Activated naive CD4-positive, alpha-beta T cell treated with anti-CD3 and anti-CD28 coated beads for 36 hours (primary cell): ENCODE measurements at regions not wholly inside any gene's neighbourhood (a gene's known extent, or its start where the extent isn't known, plus 50 kb on each side); places are given as distances from the start of the nearest gene placed in this dataset.

Experiments used
- CTCF ChIA-PET: fragments of 350-600 bp; sonication (Branson Sonifier 250); formaldehyde crosslinking; loops from one replicate; lab custom pipeline; 2021; ENCODE audit warnings: antibody characterized with exemption; lab: Charles Lee
- DNase-seq: peaks from one replicate; pipeline ENCODE4 v3.0.0-alpha.2; 2020
- H3K27ac Mint-ChIP-seq: one replicate; pipeline ENCODE4 v1.8.0; 2021; ENCODE audit warnings: mild to moderate bottlenecking, mixed read lengths
- H3K27me3 Mint-ChIP-seq: one replicate; pipeline ENCODE4 v1.8.0; 2021; ENCODE audit warnings: low read depth, mixed read lengths
- H3K36me3 Mint-ChIP-seq: one replicate; pipeline ENCODE4 v1.8.0; 2021; ENCODE audit warnings: low read depth, mixed read lengths
- H3K4me1 Mint-ChIP-seq: one replicate; pipeline ENCODE4 v1.8.0; 2021; ENCODE audit warnings: low read depth, mixed read lengths
- H3K4me3 Mint-ChIP-seq: one replicate; pipeline ENCODE4 v1.8.0; 2021; ENCODE audit warnings: mild to moderate bottlenecking, moderate library complexity, mixed read lengths
- H3K9me3 Mint-ChIP-seq: one replicate; pipeline ENCODE4 v1.8.0; 2021; ENCODE audit warnings: mixed read lengths
- intact Hi-C: fragments of 100-400 bp; cut with micrococcal nuclease; formaldehyde crosslinking; loops from one replicate; pipeline ENCODE4 v1.15.1; 2023

DNA sequence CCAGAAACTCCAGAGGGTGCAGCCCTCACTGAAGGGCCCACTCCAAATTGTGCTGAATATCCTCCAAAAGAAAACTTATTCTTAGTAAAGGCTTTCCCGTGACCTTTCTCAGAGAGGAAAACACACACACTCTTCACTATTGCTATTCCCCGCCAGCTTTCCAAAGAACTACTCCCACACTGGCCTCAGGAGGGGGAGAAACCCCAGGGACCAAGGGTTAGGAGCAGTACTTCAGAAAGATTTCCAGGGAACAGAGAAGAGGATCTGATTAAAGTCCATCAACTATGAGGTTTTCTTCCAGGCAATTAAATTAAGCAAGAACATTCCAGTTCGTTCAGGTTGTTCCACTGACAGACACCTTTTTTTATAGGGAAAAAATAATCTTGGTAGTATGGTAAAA lies 150.2 kb downstream of the TTC32 start:
- no peak overlapping the region for H3K4me3 Mint-ChIP-seq
- CTCF ChIA-PET: no interaction called here
- no peak for DNase-seq
- intact Hi-C loops: no loop called here
- no peak overlapping the region for H3K27ac Mint-ChIP-seq
- no peaks in the 10 kb centered on the region for H3K4me1 Mint-ChIP-seq
- peaks cover 10% of the 10 kb centered on the region for H3K27me3 Mint-ChIP-seq
- H3K36me3 Mint-ChIP-seq: no peaks in the 10 kb centered on the region
- H3K9me3 Mint-ChIP-seq: no peaks in the 10 kb centered on the region

DNA sequence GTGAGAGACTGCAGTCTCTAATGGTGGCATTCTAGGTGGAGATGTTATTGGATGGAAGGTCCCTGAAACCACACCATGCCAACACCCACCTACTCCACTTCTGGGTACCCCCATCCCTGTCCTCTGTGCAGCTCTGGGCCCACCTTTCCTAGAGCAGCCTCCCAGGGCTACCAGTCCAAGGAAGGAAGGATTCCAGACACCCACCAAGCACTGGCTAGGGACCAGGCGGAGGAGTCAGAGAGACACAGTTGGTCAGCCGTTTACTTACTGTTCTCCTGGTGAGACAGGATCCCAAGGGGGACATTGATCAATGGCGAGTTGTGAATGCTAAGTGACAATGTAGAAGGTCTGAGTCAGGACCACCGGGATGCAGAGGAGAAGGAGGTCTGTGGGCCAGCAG lies 151.6 kb downstream of the TTC32 start:
- intact Hi-C loops: no loop called here
- H3K4me3 Mint-ChIP-seq: no peak overlapping the region
- DNase-seq: no peak
- H3K27me3 Mint-ChIP-seq: peaks cover 10% of the 10 kb centered on the region
- H3K27ac Mint-ChIP-seq: no peak overlapping the region
- no peaks in the 10 kb centered on the region for H3K9me3 Mint-ChIP-seq
- no peaks in the 10 kb centered on the region for H3K36me3 Mint-ChIP-seq
- no peaks in the 10 kb centered on the region for H3K4me1 Mint-ChIP-seq
- CTCF ChIA-PET: no interaction called here

DNA sequence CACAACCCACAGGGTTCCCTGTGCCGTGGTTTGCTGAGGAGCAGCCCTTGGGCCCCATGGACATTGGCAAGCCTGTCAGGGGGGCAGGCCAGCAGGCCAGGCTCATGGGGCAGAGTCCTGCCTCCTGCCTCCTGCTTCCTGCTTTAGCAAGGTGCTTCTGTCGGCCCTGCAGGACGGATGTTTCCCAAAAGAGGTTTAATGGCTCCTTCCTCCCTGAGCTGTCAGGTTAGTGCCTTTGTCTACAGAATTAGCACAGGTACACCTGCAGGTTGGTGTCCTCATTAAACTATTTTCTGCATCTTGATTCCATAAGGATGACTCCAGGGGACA lies 152.3 kb downstream of the TTC32 start:
- Mint-ChIP-seq H3K9me3 (no peaks in the 10 kb centered on the region), H3K4me1 (no peaks in the 10 kb centered on the region), H3K27ac (no peak overlapping the region), H3K36me3 (no peaks in the 10 kb centered on the region), H3K4me3 (no peak overlapping the region), H3K27me3 (peaks cover 10% of the 10 kb centered on the region)
- DNase-seq: no peak
- intact Hi-C loops: loop anchor here (10.0 kb wide), 1 partner anchor 385 kb away; no protein-coding TSS in a partner anchor
- CTCF ChIA-PET: no interaction called here

DNA sequence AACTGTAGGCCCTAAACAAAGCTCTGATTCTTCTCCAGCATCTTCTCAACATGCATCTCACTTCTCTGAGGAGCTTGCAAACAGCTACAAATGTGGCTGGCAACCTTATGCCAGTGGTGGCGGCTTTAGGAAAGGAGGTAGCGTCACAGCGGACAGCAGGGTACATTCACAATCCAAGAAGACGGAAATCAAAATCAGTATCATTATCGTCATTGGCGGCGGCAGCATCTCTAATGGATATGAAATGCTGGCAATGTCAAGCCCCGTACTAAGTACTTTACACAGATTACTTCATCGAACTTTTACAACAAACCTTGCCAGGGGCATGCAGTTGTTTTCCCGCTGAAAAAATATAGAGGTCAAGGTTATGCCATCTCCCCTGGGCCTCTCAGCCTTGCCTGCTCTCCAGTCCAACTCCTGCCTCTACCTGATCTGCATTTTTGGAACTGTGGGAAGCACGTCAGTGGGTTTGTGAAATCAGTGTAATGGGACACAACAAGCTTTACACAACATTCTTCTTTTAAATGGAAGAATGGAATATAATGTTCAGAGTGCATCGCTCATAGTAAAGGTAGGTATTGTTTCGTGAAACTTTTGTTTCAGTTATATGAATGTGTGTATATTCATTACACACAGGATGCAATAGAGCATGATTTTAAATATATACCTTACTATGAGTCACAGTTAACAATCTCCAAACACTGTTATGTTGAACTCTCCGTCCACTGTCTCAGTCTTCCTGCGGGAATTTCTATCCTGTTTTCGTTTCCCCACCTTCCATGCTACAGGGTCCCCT lies 152.9 kb downstream of the TTC32 start:
- intact Hi-C loops: loop anchor here (10.0 kb wide), 1 partner anchor 384 kb away; no protein-coding TSS in a partner anchor
- Mint-ChIP-seq H3K27me3 (peaks cover 8% of the 10 kb centered on the region), H3K4me3 (no peak overlapping the region), H3K27ac (no peak overlapping the region), H3K36me3 (no peaks in the 10 kb centered on the region), H3K4me1 (no peaks in the 10 kb centered on the region), H3K9me3 (no peaks in the 10 kb centered on the region)
- CTCF ChIA-PET: interaction anchor here (1.6 kb wide), 1 partner anchor 12 kb away, joined by 3 read pairs; no protein-coding TSS in a partner anchor
- DNase-seq: no peak

DNA sequence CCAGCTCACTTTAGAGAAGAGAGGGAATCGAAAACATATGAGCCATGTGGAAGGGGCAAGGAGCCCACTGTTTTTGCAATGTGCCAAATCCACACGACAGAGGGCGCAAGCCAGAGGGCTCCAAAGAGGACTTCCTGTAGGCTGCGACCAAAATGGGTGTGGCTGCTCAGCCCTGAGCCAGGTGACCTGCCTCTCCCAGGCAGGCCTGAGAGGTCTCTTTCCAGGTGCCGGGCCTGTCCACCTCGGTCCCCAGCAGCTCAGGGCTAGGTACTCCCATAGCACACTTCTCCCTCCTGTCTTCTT lies 153.8 kb downstream of the TTC32 start:
- Mint-ChIP-seq H3K4me3 (no peak overlapping the region), H3K9me3 (no peaks in the 10 kb centered on the region), H3K4me1 (no peaks in the 10 kb centered on the region), H3K27ac (no peak overlapping the region), H3K36me3 (no peaks in the 10 kb centered on the region), H3K27me3 (peaks cover 7% of the 10 kb centered on the region)
- DNase-seq: no peak
- CTCF ChIA-PET: interaction anchor here (1.1 to 1.6 kb wide), 2 partner anchors 12 to 376 kb away, joined by 3 read pairs; no protein-coding TSS in a partner anchor
- intact Hi-C loops: loop anchor here (10.0 kb wide), 1 partner anchor 383 kb away; no protein-coding TSS in a partner anchor

DNA sequence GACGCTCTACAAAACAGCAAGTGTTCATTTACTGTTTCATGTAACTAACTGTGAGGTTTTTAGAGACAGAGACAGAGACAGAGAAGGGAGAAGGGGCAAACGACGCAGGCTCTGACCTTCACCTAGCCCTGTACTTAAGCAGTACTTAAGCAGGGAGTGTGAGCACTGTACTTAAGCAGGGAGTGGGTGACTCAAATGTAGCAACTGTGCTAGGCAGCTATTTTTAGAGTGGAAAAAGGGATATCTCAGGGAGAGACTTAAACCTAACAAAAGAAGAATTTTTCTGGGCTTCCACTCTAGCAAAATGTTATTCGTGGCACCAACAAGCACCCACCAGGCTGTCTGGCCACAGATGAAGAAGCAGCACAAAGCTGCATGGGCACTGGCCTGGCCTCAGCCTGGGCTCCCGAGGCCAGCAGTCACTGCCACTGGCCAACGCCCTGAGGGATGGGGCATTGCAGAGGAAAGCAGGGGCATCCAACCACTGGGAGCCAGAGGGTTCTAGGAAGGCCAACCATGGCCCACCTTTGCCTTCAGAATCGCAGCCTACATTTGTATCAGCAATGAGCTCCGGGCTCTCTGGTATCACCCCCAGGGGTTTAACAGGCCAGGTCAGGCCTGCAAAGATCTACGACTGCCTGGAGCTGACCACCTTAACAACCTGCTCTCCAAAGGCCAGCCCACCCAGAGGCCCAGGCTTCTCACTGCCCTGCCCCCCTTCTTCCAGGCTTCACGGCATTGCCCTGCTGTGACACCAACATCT lies 154.3 kb downstream of the TTC32 start:
- no peak overlapping the region for H3K27ac Mint-ChIP-seq
- H3K4me1 Mint-ChIP-seq: no peaks in the 10 kb centered on the region
- no peak for DNase-seq
- no peaks in the 10 kb centered on the region for H3K36me3 Mint-ChIP-seq
- CTCF ChIA-PET: interaction anchor here (0.5 to 1.6 kb wide), 3 partner anchors 13 to 1389 kb away, joined by 3 read pairs; no protein-coding TSS in a partner anchor
- intact Hi-C loops: loop anchor here (10.0 kb wide), 1 partner anchor 383 kb away; no protein-coding TSS in a partner anchor
- no peak overlapping the region for H3K4me3 Mint-ChIP-seq
- peaks cover 7% of the 10 kb centered on the region for H3K27me3 Mint-ChIP-seq
- H3K9me3 Mint-ChIP-seq: no peaks in the 10 kb centered on the region

DNA sequence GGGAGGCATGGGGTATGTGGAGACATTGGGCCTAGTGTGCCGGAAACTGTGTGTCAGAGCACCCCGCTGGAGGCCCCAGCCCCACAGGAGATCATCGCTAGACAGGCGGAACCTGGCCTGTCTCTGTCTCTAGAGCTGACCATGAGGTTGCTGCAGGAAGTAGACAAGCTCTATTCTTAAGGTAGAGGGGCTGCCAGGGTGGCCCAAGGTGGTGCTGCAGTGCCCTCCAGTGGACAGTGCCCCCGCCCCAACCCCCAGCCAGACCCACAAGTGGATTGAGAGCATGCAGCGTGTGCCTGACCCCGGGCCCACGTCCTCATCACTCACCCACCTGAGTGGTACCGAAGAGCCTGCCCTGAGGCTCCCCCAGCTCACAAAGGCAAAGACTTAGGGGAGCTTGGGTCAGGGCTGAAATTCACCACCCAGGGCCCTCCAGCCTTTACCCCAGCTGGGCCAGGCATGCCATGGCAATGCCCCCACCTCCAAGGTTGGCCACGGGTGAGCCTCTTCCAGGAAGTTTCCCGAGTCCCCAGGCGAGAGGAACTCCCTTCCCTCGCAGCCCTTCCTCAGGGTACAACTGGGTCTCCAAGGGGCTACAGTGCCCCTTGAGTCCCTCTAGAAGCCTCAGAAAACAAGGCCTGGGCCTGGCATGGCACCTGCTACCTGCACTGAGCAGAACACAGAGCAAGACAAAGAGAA lies 155.0 kb downstream of the TTC32 start:
- no peaks in the 10 kb centered on the region for H3K9me3 Mint-ChIP-seq
- no peaks in the 10 kb centered on the region for H3K4me1 Mint-ChIP-seq
- no peaks in the 10 kb centered on the region for H3K36me3 Mint-ChIP-seq
- no peak overlapping the region for H3K4me3 Mint-ChIP-seq
- peak; percentile 17 for DNase-seq
- intact Hi-C loops: loop anchor here (10.0 kb wide), 1 partner anchor 382 kb away; no protein-coding TSS in a partner anchor
- no peak overlapping the region for H3K27ac Mint-ChIP-seq
- peaks cover 7% of the 10 kb centered on the region for H3K27me3 Mint-ChIP-seq
- CTCF ChIA-PET: no interaction called here

DNA sequence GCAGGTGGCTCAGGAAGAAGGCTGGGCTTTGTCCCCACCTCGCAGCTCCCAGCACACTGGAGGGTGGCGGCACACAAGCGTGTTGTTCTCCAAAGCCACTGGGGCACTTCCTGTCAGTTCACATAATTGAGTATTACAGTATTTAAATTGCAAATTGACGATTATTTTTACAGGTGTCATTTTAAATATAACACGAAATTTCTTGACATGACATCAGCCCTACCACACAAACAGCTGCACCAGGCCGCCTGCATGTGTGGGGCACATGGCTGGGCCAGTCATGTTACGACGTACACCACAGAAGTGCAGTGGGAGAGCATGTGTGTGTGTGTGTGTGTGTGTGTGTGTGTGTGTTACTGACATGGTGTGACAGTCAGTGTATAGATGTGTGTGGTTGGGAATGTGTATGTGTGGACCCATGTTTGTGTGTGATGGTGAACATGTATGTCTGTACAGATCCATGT lies 155.6 kb downstream of the TTC32 start:
- no peaks in the 10 kb centered on the region for H3K4me1 Mint-ChIP-seq
- no peaks in the 10 kb centered on the region for H3K36me3 Mint-ChIP-seq
- H3K27ac Mint-ChIP-seq: no peak overlapping the region
- intact Hi-C loops: loop anchor here (10.0 kb wide), 1 partner anchor 381 kb away; no protein-coding TSS in a partner anchor
- H3K4me3 Mint-ChIP-seq: no peak overlapping the region
- H3K27me3 Mint-ChIP-seq: peaks cover 6% of the 10 kb centered on the region
- CTCF ChIA-PET: no interaction called here
- H3K9me3 Mint-ChIP-seq: no peaks in the 10 kb centered on the region
- no peak for DNase-seq

DNA sequence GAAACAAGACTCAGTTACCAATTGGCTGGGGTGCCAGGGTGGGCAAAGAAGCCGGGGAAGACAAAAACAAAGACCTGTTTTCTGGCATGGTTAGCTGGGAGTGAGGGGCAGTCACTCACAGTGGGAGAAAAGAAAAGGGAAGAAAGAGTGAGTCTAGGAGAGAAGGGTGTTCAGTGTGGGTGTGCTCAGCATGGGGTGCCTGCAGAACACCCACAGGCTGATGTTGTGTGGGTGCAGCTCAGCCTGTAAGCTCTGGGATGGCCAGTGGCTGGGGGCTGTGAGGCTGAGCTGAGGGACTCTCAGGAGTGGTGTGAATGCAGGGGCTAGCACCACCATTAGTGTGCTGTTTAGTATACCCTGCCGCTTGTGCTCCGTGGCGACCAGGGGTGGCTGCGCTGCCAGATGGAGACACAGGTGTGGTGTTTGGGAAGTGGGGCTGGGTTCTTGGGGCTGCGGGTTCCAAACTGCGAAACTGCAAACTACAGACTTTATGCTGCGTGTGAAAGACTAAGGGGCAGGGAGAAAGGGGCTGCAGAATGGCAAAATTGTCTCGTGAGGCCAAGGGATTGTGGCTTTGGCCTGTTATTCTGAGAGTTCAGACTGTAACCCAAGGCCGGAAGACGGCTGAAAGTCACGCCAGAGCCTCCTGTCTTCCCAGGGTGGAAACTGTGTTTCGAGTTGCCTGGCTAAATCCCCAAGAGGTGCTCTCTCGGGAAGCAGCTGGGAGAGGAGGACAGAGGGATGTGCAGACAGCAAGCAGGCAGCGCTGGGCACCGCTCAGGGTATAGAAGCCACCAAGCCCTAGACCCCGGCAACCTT lies 156.3 kb downstream of the TTC32 start:
- H3K9me3 Mint-ChIP-seq: no peaks in the 10 kb centered on the region
- no peak for DNase-seq
- H3K4me1 Mint-ChIP-seq: no peaks in the 10 kb centered on the region

DNA sequence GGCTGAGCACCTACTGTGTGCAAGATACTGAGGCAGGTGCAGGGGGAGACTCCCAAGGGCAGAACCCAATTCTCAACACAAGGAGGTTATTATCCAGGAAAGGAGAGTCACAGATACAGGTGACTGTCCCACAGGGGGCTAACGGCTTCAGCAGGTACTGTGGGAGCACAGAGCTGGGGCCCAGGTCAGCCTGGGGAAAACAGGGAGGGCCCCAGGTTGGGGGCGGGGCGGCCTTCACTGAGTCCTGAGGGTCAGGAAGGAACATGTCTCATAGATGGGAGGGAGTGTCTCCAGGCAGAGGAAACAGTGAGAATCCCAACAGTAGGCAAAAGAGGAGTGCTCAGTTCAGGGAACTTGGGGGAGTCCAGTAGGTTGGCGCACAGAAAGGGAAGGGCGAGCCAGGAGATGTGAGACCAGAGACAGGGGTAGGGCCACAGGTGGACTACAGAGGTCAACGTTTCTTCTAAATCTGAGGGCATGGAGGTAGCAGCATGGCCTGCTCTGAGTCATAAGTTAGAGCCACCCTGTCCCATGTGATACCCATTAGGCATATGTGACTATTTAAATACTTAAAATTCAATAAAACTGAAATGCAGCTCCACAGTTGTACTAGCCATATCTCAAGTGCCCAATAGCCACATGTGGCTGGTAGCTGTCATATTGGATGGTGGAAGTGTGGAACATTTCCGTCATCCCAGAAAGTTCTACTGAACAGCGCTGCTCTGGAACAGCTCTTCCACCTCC lies 157.2 kb downstream of the TTC32 start:
- H3K27ac Mint-ChIP-seq: no peak overlapping the region
- no peaks in the 10 kb centered on the region for H3K27me3 Mint-ChIP-seq
- CTCF ChIA-PET: no interaction called here

More for the DNA sequence above, 156.3 kb downstream of the TTC32 start:
- H3K4me3 Mint-ChIP-seq: no peak overlapping the region
- peaks cover 2% of the 10 kb centered on the region for H3K27me3 Mint-ChIP-seq
- intact Hi-C loops: loop anchor here (10.0 kb wide), 1 partner anchor 381 kb away; no protein-coding TSS in a partner anchor
- H3K36me3 Mint-ChIP-seq: no peaks in the 10 kb centered on the region
- CTCF ChIA-PET: no interaction called here
- no peak overlapping the region for H3K27ac Mint-ChIP-seq

DNA sequence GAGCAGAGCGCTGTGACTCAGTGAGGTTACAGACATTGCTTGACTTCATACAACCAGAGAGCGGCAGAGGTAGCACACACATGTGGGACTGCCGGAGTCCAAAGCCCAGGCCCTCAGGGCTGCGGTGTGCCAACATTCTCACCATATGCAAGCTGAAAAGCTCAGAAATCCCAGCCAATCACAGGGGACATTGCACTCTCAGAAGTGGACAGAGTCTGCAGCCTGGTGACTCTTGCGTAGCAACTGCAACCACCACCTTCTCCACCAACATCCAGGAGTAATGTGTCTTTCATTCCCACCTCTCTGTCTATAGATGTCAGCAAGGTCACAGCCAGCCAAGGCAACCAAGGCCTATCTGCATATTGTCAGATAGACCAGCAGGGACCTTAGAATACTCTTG lies 158.1 kb downstream of the TTC32 start:
- Mint-ChIP-seq H3K36me3 (no peaks in the 10 kb centered on the region), H3K4me3 (no peak overlapping the region), H3K27me3 (no peaks in the 10 kb centered on the region), H3K9me3 (no peaks in the 10 kb centered on the region), H3K27ac (no peak overlapping the region), H3K4me1 (no peaks in the 10 kb centered on the region)
- CTCF ChIA-PET: no interaction called here
- intact Hi-C loops: loop anchor here (10.0 kb wide), 1 partner anchor 379 kb away; no protein-coding TSS in a partner anchor
- no peak for DNase-seq

More for the DNA sequence above, 157.2 kb downstream of the TTC32 start:
- intact Hi-C loops: loop anchor here (10.0 kb wide), 1 partner anchor 380 kb away; no protein-coding TSS in a partner anchor
- no peak for DNase-seq
- Mint-ChIP-seq H3K4me1 (no peaks in the 10 kb centered on the region), H3K36me3 (no peaks in the 10 kb centered on the region), H3K4me3 (no peak overlapping the region), H3K9me3 (no peaks in the 10 kb centered on the region)
